ENCODE measurements at regions not wholly inside any gene's neighbourhood (a gene's known extent, or its start where the extent isn't known, plus 50 kb on each side); places are given as distances from the start of the nearest gene placed in this dataset.
A peak's percentile ranks its signal among the peaks of the same experiment; 100 is the strongest.

- no peak overlapping the region for H3K27ac ChIP-seq
- intact Hi-C loops (cut with DNase I): no loop called here
- TF ChIP-seq CTCF (IDR thresholded peaks at IDR 0.05): no peak
- peaks cover 0 to 13% (median 6%) of the 10 kb centered on the region in 3 donors for H3K4me1 ChIP-seq
- WGBS, 2 donors: 52 to 72% methylated on average over 4 of the region's 4 CpGs
- FAIRE-seq (no peak), ATAC-seq (no peak), DNase-seq (no peak)
- H3K4me3 ChIP-seq: no peak overlapping the region
- H3K9me3 ChIP-seq: no peaks in the 10 kb centered on the region
- H3K27me3 ChIP-seq: no peaks in the 10 kb centered on the region
- no peaks in the 10 kb centered on the region for H3K36me3 ChIP-seq
Measured at GRCh38 chr13:40152922-40153321, 497.5 kb downstream of the COG6 start.

GRCh38 chr13:40153516-40153915 is 498.1 kb downstream of the COG6 start:
- DNase-seq (peak in 1 of 6 donors; percentile 51), FAIRE-seq (no peak)

GRCh38 chr13:40155201-40155600 is 499.7 kb downstream of the COG6 start:
- ATAC-seq: no peak
- H3K36me3 ChIP-seq: no peaks in the 10 kb centered on the region
- H3K27ac ChIP-seq: no peak overlapping the region
- no peak for TF ChIP-seq CTCF (IDR thresholded peaks at IDR 0.05)
- no peak for FAIRE-seq
- no peak overlapping the region for H3K4me3 ChIP-seq
- peaks cover 0 to 10% (median 6%) of the 10 kb centered on the region in 3 donors for H3K4me1 ChIP-seq
- intact Hi-C loops (cut with DNase I): no loop called here
- DNase-seq: no peak
- no peaks in the 10 kb centered on the region for H3K27me3 ChIP-seq
- no peaks in the 10 kb centered on the region for H3K9me3 ChIP-seq
- WGBS, 2 donors: 98 to 99% methylated on average over 2 of the region's 2 CpGs

More at GRCh38 chr13:40153516-40153915, 498.1 kb downstream of the COG6 start:
- intact Hi-C loops (cut with DNase I): no loop called here
- no peak for TF ChIP-seq CTCF (IDR thresholded peaks at IDR 0.05)
- Histone ChIP-seq H3K36me3 (no peaks in the 10 kb centered on the region), H3K9me3 (no peaks in the 10 kb centered on the region), H3K27ac (no peak overlapping the region), H3K27me3 (no peaks in the 10 kb centered on the region), H3K4me1 (peaks cover 0 to 13% (median 6%) of the 10 kb centered on the region in 3 donors), H3K4me3 (no peak overlapping the region)
- ATAC-seq: peak in 2 of 4 donors; percentile 13 to 30
- 74 to 82% methylated on average over 2 of the region's 2 CpGs for WGBS, 2 donors

- no peaks in the 10 kb centered on the region for H3K9me3 ChIP-seq
- WGBS, 2 donors: 24 to 39% methylated on average over 1 of the region's 1 CpG
- ATAC-seq: peak in 1 of 4 donors; percentile 31
- intact Hi-C loops (cut with DNase I): no loop called here
- H3K27me3 ChIP-seq: no peaks in the 10 kb centered on the region
- H3K36me3 ChIP-seq: no peaks in the 10 kb centered on the region
- no peak for TF ChIP-seq CTCF (IDR thresholded peaks at IDR 0.05)
- peak in 1 of 6 donors; percentile 38 for DNase-seq
- no peak for FAIRE-seq
- no peak overlapping the region for H3K4me3 ChIP-seq
- H3K4me1 ChIP-seq: peaks cover 0 to 5% (median under 1%) of the 10 kb centered on the region in 3 donors
- no peak overlapping the region for H3K27ac ChIP-seq
Measured at GRCh38 chr13:40158218-40158617, 502.8 kb downstream of the COG6 start.

GRCh38 chr13:40158757-40159156 is 503.3 kb downstream of the COG6 start:
- H3K27ac ChIP-seq: no peak overlapping the region
- H3K9me3 ChIP-seq: no peaks in the 10 kb centered on the region
- H3K4me3 ChIP-seq: no peak overlapping the region
- TF ChIP-seq CTCF (IDR thresholded peaks at IDR 0.05): no peak
- WGBS, 2 donors: 92 to 96% methylated on average over 4 of the region's 4 CpGs
- no peak for ATAC-seq
- intact Hi-C loops (cut with DNase I): no loop called here
- H3K27me3 ChIP-seq: no peaks in the 10 kb centered on the region
- no peak for FAIRE-seq
- DNase-seq: no peak
- no peaks in the 10 kb centered on the region for H3K4me1 ChIP-seq
- no peaks in the 10 kb centered on the region for H3K36me3 ChIP-seq

Data from pancreas (tissue), 10 donors.